D721Med (cell line): ENCODE measurements at regions not wholly inside any gene's neighbourhood (a gene's known extent, or its start where the extent isn't known, plus 50 kb on each side); places are given as distances from the start of the nearest gene placed in this dataset.

Experiments used
- DNase-seq: peaks from one replicate; pipeline ENCODE4 v3.0.0; 2011; ENCODE audit warnings: low spot score; ENCODE audit not compliant: insufficient read length
- FAIRE-seq: peaks from 2 replicates; lab custom pipeline; 2011; peaks lifted over from hg19 to GRCh38; lab: Jason Lieb, UNC
- TF ChIP-seq, protein P1 (sequence below): IDR thresholded peaks from 2 replicates; pipeline ENCODE4 v1.5.1; 2012; ENCODE audit warnings: mild to moderate bottlenecking, control low read depth; ENCODE audit not compliant: insufficient read depth; ENCODE audit errors: missing control alignments

GRCh38 chr18:54086046-54086802 is 138.2 kb downstream of the MBD2 start:
- no peak for FAIRE-seq
- TF ChIP-seq, protein P1, sequence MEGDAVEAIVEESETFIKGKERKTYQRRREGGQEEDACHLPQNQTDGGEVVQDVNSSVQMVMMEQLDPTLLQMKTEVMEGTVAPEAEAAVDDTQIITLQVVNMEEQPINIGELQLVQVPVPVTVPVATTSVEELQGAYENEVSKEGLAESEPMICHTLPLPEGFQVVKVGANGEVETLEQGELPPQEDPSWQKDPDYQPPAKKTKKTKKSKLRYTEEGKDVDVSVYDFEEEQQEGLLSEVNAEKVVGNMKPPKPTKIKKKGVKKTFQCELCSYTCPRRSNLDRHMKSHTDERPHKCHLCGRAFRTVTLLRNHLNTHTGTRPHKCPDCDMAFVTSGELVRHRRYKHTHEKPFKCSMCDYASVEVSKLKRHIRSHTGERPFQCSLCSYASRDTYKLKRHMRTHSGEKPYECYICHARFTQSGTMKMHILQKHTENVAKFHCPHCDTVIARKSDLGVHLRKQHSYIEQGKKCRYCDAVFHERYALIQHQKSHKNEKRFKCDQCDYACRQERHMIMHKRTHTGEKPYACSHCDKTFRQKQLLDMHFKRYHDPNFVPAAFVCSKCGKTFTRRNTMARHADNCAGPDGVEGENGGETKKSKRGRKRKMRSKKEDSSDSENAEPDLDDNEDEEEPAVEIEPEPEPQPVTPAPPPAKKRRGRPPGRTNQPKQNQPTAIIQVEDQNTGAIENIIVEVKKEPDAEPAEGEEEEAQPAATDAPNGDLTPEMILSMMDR: no peak
- DNase-seq: no peak

GRCh38 chr18:54080858-54081257 is 143.6 kb downstream of the MBD2 start:
- no peak for DNase-seq
- TF ChIP-seq, protein P1: no peak
- no peak for FAIRE-seq

GRCh38 chr18:54076166-54076565 is 148.3 kb downstream of the MBD2 start:
- no peak for FAIRE-seq

DNA sequence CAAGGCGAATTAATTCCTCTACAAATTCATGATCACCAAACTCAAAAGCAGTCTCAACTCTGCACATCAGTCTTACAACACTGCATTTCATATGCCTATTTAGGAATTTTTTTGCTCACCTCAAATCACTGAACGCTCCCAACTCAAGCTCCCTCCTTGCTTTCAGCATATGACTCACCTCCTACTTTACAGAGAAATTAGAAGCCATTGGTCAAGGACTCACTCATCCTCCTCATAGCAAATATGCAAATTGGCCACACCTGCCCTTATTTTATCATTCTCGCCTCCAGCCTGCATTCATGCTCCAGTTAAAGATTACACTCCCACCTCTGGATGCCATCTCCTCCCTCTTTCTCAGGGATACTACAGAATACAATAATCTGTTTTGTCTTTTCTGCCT is 148.8 kb downstream of the MBD2 start:
- FAIRE-seq (peak; percentile 95), DNase-seq (no peak)
- TF ChIP-seq, protein P1: no peak

More at GRCh38 chr18:54076166-54076565, 148.3 kb downstream of the MBD2 start:
- no peak for DNase-seq
- TF ChIP-seq, protein P1: no peak

GRCh38 chr18:54069729-54070128 is 154.7 kb downstream of the MBD2 start:
- FAIRE-seq (no peak), DNase-seq (no peak)
- TF ChIP-seq, protein P1: no peak

DNA sequence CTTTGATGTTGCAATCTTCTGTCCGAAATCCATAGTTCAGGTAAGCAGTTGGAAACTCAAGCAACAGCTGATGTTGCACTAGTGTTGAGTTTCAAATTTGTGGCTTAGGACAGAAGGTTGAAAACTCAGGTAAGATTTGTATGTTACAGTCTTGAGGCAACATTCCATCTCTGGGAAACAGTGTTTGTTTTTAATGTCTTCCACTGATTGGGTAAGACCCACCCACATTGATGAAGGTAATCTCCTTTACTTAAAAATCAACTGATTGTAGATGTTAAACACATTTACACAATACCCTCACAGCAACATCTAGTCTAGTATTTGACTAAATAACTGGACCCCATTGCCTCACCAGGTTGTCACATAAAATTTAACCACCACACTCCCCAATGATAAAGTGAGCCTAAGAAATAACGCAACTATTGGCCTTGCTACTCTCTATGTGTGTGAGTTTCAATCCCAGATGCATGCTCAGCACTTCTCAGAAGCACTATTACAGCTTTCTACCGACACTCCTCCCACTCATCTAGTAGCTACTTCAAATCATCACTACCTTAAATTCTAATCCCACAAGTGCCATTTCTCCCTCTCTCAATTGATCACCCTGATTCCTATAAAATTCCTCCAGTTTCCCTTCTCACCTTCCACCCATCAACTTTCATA is 164.0 kb downstream of the MBD2 start:
- TF ChIP-seq, protein P1: no peak
- FAIRE-seq (peak; percentile 98), DNase-seq (no peak)
